ENCODE measurements at regions not wholly inside any gene's neighbourhood (a gene's known extent, or its start where the extent isn't known, plus 50 kb on each side); places are given as distances from the start of the nearest gene placed in this dataset.

DNA sequence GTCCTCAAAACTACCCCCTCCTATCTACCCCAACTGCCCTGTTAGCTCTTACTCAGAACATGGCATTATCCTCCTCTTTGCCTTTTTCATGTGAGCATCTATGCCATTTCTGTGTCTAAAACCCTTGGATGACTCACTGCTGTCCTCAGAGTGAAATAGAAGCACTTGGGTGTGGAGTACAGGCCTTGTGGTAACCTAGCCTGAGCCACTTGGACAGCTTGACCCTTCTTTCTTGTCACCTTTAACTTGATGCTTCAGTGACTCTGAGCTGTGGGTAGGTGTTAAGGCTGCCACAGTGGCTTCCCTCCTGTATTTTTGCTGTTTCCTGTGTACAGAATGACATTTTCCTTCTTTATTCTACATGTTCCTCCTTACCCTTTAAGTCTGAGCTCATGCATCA, 391.4 kb downstream of the SH3GL2 start:
- no peak overlapping the region for H3K4me3 ChIP-seq (ENCODE audit: insufficient read depth, low read depth, low read length)
- H2BK15ac ChIP-seq (ENCODE audit: low read depth, low read length): no peak overlapping the region
- no peak overlapping the region for H2BK5ac ChIP-seq (ENCODE audit: low read depth, low read length, poor library complexity, severe bottlenecking)
- no peak overlapping the region for H4K91ac ChIP-seq (ENCODE audit: insufficient read depth, low read depth, low read length)
- ATAC-seq (ENCODE audit: low read depth) (no peak), DNase-seq (no peak)
- H2AK5ac ChIP-seq (ENCODE audit: low read depth, low read length): no peak overlapping the region
- H3K4me2 ChIP-seq (ENCODE audit: low read depth, low read length): no peak overlapping the region
- H3K36me3 ChIP-seq (ENCODE audit: control insufficient read depth, insufficient read depth, low read length): no peaks in the 10 kb centered on the region
- no peak overlapping the region for H2BK120ac ChIP-seq (ENCODE audit: low read depth, low read length)
- no peak overlapping the region for H4K8ac ChIP-seq (ENCODE audit: low read depth in 2 of 2, low read length in 2 of 2)
- H3K18ac ChIP-seq (ENCODE audit: low read depth, low read length): no peak overlapping the region
- in situ Hi-C loops (cut with MboI; ENCODE audit: low sequenced_read_pairs) (no loop called here), dilution Hi-C loops (cut with HindIII; ENCODE audit: low sequenced_read_pairs, unreplicated experiment) (no loop called here), intact Hi-C loops (cut with micrococcal nuclease) (loop anchor here (10.0 kb wide), 1 partner anchor 55 kb away; no protein-coding TSS in a partner anchor)
- ChIA-PET CTCF (no interaction called here), POLR2A (ENCODE audit: unreplicated experiment) (no interaction called here)
- no peaks in the 10 kb centered on the region for H4K20me1 ChIP-seq (ENCODE audit: insufficient read depth, low read length)
- no peak overlapping the region for H2AFZ ChIP-seq (replicated peaks; ENCODE audit: low read length, poor library complexity)
- H3K27ac ChIP-seq (ENCODE audit: insufficient read depth, low read length): no peak overlapping the region
- no peak overlapping the region for H4K5ac ChIP-seq (ENCODE audit: low read depth, low read length)
- H3K4ac ChIP-seq (ENCODE audit: low read depth, low read length): no peak overlapping the region
- no peak overlapping the region for H2AK9ac ChIP-seq (replicated peaks; ENCODE audit: low read depth, low read length, poor library complexity)
- no peak overlapping the region for H3K23ac ChIP-seq (ENCODE audit: low read depth, low read length)
- no peaks in the 10 kb centered on the region for H3K79me1 ChIP-seq (ENCODE audit: low read depth in 1 of 2, low read length in 2 of 2)
- H3K9ac ChIP-seq (ENCODE audit: low read depth, low read length): no peak overlapping the region
- no peaks in the 10 kb centered on the region for H3K4me1 ChIP-seq (ENCODE audit: control insufficient read depth, insufficient read depth, low read length)
- no peaks in the 10 kb centered on the region for H3K9me3 ChIP-seq (ENCODE audit: control insufficient read depth, insufficient read depth, low read length)
- BruUV-seq (replicated peaks): no TSS peak
- no peaks in the 10 kb centered on the region for H3K27me3 ChIP-seq (ENCODE audit: control insufficient read depth, insufficient read depth, low read length)
- no peak overlapping the region for H3K14ac ChIP-seq (replicated peaks; ENCODE audit: low read depth, low read length)
- no peak overlapping the region for H2BK20ac ChIP-seq (ENCODE audit: low read depth, low read length)
- no peak for TF ChIP-seq CHD1 (IDR thresholded peaks at IDR 0.05; ENCODE audit: low read depth, low read length)
- no peak for TF ChIP-seq RCOR1 (IDR thresholded peaks at IDR 0.05; ENCODE audit: insufficient replicate concordance, low read length)
- TF ChIP-seq RAD21 (IDR thresholded peaks at IDR 0.05; ENCODE audit: low read length): no peak
- no peak for TF ChIP-seq CEBPB (IDR thresholded peaks at IDR 0.05; ENCODE audit: low read depth, low read length)
- TF ChIP-seq ELK1 (IDR thresholded peaks at IDR 0.05; ENCODE audit: borderline replicate concordance, low read depth, low read length): no peak
- no peak for TF ChIP-seq SMC3 (IDR thresholded peaks at IDR 0.05; ENCODE audit: low read depth, low read length)
- no peaks in the 10 kb centered on the region for H3K9me1 ChIP-seq (ENCODE audit: insufficient read depth, low read length)
- no peak overlapping the region for H3K56ac ChIP-seq (ENCODE audit: extremely low read depth, insufficient read depth, low read length)
